Erythroblast (primary cell): ENCODE measurements at regions not wholly inside any gene's neighbourhood (a gene's known extent, or its start where the extent isn't known, plus 50 kb on each side); places are given as distances from the start of the nearest gene placed in this dataset.

Experiments
- GATA1 ChIP-seq: IDR thresholded peaks from 2 replicates; pipeline ENCODE4 v1.6.1; 2011; ENCODE audit warnings: low read depth, mild to moderate bottlenecking, control low read depth, low read length, moderate library complexity
- POLR2A ChIP-seq: IDR thresholded peaks from 2 replicates; pipeline ENCODE4 v1.6.1; 2011; ENCODE audit warnings: mild to moderate bottlenecking, low read length

- TF ChIP-seq POLR2A: no peak
- no peak for TF ChIP-seq GATA1
These were observed 290.3 kb upstream of the B3GALT2 start for GRCh38 chr1:193476748-193477147.
